C4-2B (cell line): ENCODE measurements at regions not wholly inside any gene's neighbourhood (a gene's known extent, or its start where the extent isn't known, plus 50 kb on each side); places are given as distances from the start of the nearest gene placed in this dataset.

Source experiments
- CTCF ChIP-seq: fragments of 450-650 bp; conservative IDR thresholded peaks from 2 replicates; pipeline ENCODE4 v1.5.1; 2017; ENCODE audit warnings: mild to moderate bottlenecking
- ZFX ChIP-seq: fragments of 450-650 bp; IDR thresholded peaks from 2 replicates; pipeline ENCODE4 v1.6.1; 2017

DNA sequence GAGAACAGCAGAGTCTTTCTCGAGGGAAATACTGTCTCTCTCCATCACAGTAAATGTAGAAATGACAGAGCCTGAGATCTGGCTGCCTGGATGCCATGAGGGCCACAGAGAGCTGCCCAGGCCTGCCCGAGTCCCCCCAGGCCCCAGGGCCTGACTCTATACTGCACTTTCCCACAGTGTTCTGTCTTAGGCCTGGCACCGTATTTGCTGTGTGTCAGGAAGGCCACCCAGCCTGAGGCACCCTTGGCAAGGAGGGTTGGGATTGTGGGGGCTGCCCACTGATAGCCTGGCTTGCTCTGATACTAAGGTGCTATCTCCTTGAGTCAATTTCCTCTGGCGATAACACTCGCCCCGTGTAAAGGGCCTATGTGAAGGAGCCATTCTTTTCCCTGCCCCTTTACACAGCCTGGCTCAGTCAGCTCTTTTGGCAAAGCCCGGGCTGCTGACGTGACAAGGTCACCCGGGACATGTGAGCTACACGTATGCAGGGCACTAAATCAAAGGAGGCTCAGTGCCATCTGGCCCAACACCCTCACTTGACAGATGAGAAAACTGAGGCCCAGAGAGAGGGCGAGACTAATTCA lies 630.1 kb upstream of the KLF4 start:
- TF ChIP-seq CTCF (no peak), ZFX (no peak)
